H1 (cell line): ENCODE measurements at regions not wholly inside any gene's neighbourhood (a gene's known extent, or its start where the extent isn't known, plus 50 kb on each side); places are given as distances from the start of the nearest gene placed in this dataset.

Experiments
- RAD21 ChIP-seq, 2 experiments: IDR thresholded peaks in 1 of 2; conservative IDR thresholded peaks in 1 of 2; 2 replicates each; pipeline ENCODE4 v1.6.1; 2011; ENCODE audit warnings: low read depth in 2 of 2, low read length in 2 of 2, improper control_type of control experiment in 1 of 2, inconsistent platforms in 1 of 2, mild to moderate bottlenecking in 1 of 2, moderate library complexity in 1 of 2

DNA sequence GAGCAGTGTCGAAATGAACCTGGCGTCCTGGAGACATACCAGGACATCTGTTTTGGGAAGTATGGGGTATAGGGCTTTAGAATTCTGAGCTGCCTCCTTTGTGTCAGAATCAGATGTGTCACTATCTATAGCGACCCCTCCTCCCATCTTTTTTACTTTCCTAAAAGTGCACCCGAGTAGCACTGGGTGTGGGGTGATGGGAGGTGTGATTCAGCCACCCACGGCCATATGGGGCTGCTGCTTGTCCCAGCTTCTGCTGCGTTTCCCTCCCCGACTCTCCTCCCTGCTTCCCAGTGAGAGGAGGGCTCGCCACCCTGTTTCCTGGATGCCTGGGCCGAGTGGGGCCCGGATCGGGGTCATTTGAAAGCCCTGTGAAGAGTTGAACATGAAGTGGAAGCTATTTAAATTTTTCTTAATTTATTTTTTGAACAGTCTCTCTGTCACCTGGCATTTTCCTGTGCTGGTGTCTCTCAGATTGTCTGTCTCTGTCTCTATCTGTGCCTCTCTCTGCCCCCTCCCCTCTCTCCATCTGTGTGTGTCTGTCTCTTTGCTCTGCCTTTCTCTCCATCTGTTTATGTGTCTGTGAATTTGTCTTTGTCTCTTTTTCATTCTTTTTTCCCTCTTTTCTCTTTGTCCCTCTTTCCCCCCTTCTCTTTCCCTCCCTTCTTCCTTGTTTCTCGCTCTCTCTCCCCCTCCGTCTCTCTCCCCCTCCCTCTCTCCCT is 638.8 kb upstream of the EEF2KMT start (continued):
- TF ChIP-seq RAD21 (IDR thresholded peaks at IDR 0.05 in 1 of 2, conservative IDR thresholded peaks at IDR 0.05 in 1 of 2; ENCODE audit: low read depth in 2 of 2, low read length in 2 of 2): no peak
